GM23338 (cell line): ENCODE measurements at regions not wholly inside any gene's neighbourhood (a gene's known extent, or its start where the extent isn't known, plus 50 kb on each side); places are given as distances from the start of the nearest gene placed in this dataset.

Source experiments
- ATAC-seq: fragments of 200-7000 bp; cut with Tn5 transposase; 3 replicates; pipeline ENCODE4 v1.9.1; 2020
- DNase-seq: peaks from one replicate; pipeline ENCODE4 v3.0.0-alpha.2; 2015; ENCODE audit warnings: low spot score
- H2AFZ ChIP-seq: fragments of 200-600 bp; sonication (generic); 2 replicates; pipeline ENCODE4 v1.8.0; 2016; ENCODE audit warnings: antibody characterized with exemption, mild to moderate bottlenecking, moderate library complexity
- H3F3A ChIP-seq: fragments of 200-600 bp; sonication (generic); replicated peaks from 2 replicates; pipeline ENCODE4 v1.8.0; 2017; ENCODE audit warnings: antibody characterized with exemption, mixed run types, low read depth
- H3K27ac ChIP-seq: fragments of 200-600 bp; sonication (generic); 2 replicates; pipeline ENCODE4 v1.6.1; 2016; ENCODE audit warnings: low read depth
- H3K27me3 ChIP-seq: fragments of 200-600 bp; sonication (generic); 2 replicates; pipeline ENCODE4 v1.8.0; 2016; ENCODE audit warnings: mild to moderate bottlenecking, mixed run types, moderate library complexity; ENCODE audit not compliant: insufficient read depth
- H3K36me3 ChIP-seq: fragments of 200-600 bp; sonication (generic); 2 replicates; pipeline ENCODE4 v1.8.0; 2016; ENCODE audit warnings: mild to moderate bottlenecking; ENCODE audit not compliant: insufficient read depth
- H3K4me1 ChIP-seq: fragments of 200-600 bp; sonication (generic); 2 replicates; pipeline ENCODE4 v1.8.0; 2016; ENCODE audit warnings: mild to moderate bottlenecking, moderate library complexity; ENCODE audit not compliant: insufficient read depth
- H3K4me2 ChIP-seq: fragments of 200-600 bp; sonication (generic); 2 replicates; pipeline ENCODE4 v1.7.1; 2017; ENCODE audit warnings: mixed run types
- H3K4me3 ChIP-seq: fragments of 200-600 bp; sonication (generic); 2 replicates; pipeline ENCODE4 v1.6.1; 2016; ENCODE audit warnings: mixed run types
- H3K79me2 ChIP-seq: fragments of 200-600 bp; sonication (generic); replicated peaks from 2 replicates; pipeline ENCODE4 v1.8.0; 2017; ENCODE audit warnings: mild to moderate bottlenecking; ENCODE audit not compliant: insufficient read depth
- H3K9me2 ChIP-seq: fragments of 200-600 bp; sonication (generic); 2 replicates; pipeline ENCODE4 v1.8.0; 2017; ENCODE audit not compliant: insufficient read depth
- H4K20me1 ChIP-seq: fragments of 200-600 bp; sonication (generic); replicated peaks from 2 replicates; pipeline ENCODE4 v1.8.0; 2017; ENCODE audit warnings: mild to moderate bottlenecking; ENCODE audit not compliant: insufficient read depth
- H3K27ac Mint-ChIP-seq: 2 replicates; pipeline ENCODE4 v1.8.0; 2020; ENCODE audit warnings: inconsistent platforms, mild to moderate bottlenecking, moderate library complexity, mixed read lengths
- H3K27me3 Mint-ChIP-seq: 3 replicates; pipeline ENCODE4 v1.8.0; 2022; ENCODE audit warnings: low read depth, mild to moderate bottlenecking, moderate library complexity, mixed read lengths, inconsistent platforms; ENCODE audit not compliant: insufficient read depth, poor library complexity
- H3K36me3 Mint-ChIP-seq: 3 replicates; pipeline ENCODE4 v1.8.0; 2021; ENCODE audit warnings: low read depth, mild to moderate bottlenecking, inconsistent platforms, moderate library complexity, mixed read lengths
- H3K4me1 Mint-ChIP-seq: 3 replicates; pipeline ENCODE4 v1.8.0; 2020; ENCODE audit warnings: mild to moderate bottlenecking, inconsistent platforms, mixed read lengths
- H3K4me3 Mint-ChIP-seq: 3 replicates; pipeline ENCODE4 v1.8.0; 2021; ENCODE audit warnings: moderate library complexity, mild to moderate bottlenecking, inconsistent platforms, mixed read lengths
- H3K9me3 Mint-ChIP-seq: 3 replicates; pipeline ENCODE4 v1.8.0; 2020; ENCODE audit warnings: moderate library complexity, mild to moderate bottlenecking, inconsistent platforms, mixed read lengths
- CREB1 ChIP-seq: fragments of 250-450 bp; sonication (Bioruptor Pico); IDR thresholded peaks from 2 replicates; pipeline ENCODE4 v1.5.0; 2020; ENCODE audit warnings: low read depth, mild to moderate bottlenecking, moderate library complexity
- EZH2 ChIP-seq: fragments of 200-600 bp; sonication (generic); IDR thresholded peaks from one replicate; pipeline ENCODE4 v1.8.0; 2017; ENCODE audit warnings: antibody characterized with exemption, mild to moderate bottlenecking, low read depth; ENCODE audit not compliant: unreplicated experiment
- EZH2phosphoT487 ChIP-seq: fragments of 200-600 bp; sonication (generic); IDR thresholded peaks from one replicate; pipeline ENCODE4 v1.8.1; 2018; ENCODE audit warnings: antibody characterized with exemption; ENCODE audit not compliant: unreplicated experiment
- JUNB ChIP-seq: IDR thresholded peaks from one replicate; pipeline ENCODE4 v1.6.1; 2016; ENCODE audit warnings: antibody characterized with exemption; ENCODE audit not compliant: unreplicated experiment
- NANOG ChIP-seq: IDR thresholded peaks from 2 replicates; pipeline ENCODE4 v1.6.1; 2016; ENCODE audit warnings: antibody characterized with exemption, borderline replicate concordance
- POLR2AphosphoS5 ChIP-seq: IDR thresholded peaks from 2 replicates; pipeline ENCODE4 v1.6.1; 2016; ENCODE audit warnings: antibody characterized with exemption, low read depth
- STAT1 ChIP-seq: IDR thresholded peaks from one replicate; pipeline ENCODE4 v1.6.1; 2016; ENCODE audit warnings: antibody characterized with exemption; ENCODE audit not compliant: unreplicated experiment
- ZNF114 ChIP-seq: fragments of 250-450 bp; sonication (Bioruptor Pico); IDR thresholded peaks from 2 replicates; pipeline ENCODE4 v1.5.0; 2020; ENCODE audit warnings: mild to moderate bottlenecking, moderate library complexity
- ZNF331 ChIP-seq: fragments of 250-450 bp; sonication (Bioruptor Pico); IDR thresholded peaks from 2 replicates; pipeline ENCODE4 v1.5.0; 2020; ENCODE audit warnings: low read depth, mild to moderate bottlenecking, moderate library complexity
- TF ChIP-seq, protein P1 (sequence below): fragments of 250-450 bp; sonication (Bioruptor Pico); IDR thresholded peaks from 2 replicates; pipeline ENCODE4 v1.5.0; 2020; ENCODE audit warnings: mild to moderate bottlenecking, moderate library complexity
- TF ChIP-seq, protein P2 (sequence below): IDR thresholded peaks from one replicate; pipeline ENCODE4 v1.6.1; 2018; ENCODE audit warnings: antibody characterized with exemption; ENCODE audit not compliant: unreplicated experiment
- TF ChIP-seq, protein P3 (sequence below): IDR thresholded peaks from 2 replicates; pipeline ENCODE4 v1.6.1; 2016; ENCODE audit warnings: antibody characterized with exemption
- TF ChIP-seq, protein P4 (sequence below), 2 experiments: fragments of 200-600 bp in 1 of 2; sonication (generic) in 1 of 2; conservative IDR thresholded peaks; 2 replicates each; pipeline versions ENCODE4 v1.5.1 to v1.6.1; 2016 to 2017; ENCODE audit warnings: antibody characterized with exemption in 2 of 2, low read depth in 2 of 2, mild to moderate bottlenecking in 2 of 2, moderate library complexity in 1 of 2

DNA sequence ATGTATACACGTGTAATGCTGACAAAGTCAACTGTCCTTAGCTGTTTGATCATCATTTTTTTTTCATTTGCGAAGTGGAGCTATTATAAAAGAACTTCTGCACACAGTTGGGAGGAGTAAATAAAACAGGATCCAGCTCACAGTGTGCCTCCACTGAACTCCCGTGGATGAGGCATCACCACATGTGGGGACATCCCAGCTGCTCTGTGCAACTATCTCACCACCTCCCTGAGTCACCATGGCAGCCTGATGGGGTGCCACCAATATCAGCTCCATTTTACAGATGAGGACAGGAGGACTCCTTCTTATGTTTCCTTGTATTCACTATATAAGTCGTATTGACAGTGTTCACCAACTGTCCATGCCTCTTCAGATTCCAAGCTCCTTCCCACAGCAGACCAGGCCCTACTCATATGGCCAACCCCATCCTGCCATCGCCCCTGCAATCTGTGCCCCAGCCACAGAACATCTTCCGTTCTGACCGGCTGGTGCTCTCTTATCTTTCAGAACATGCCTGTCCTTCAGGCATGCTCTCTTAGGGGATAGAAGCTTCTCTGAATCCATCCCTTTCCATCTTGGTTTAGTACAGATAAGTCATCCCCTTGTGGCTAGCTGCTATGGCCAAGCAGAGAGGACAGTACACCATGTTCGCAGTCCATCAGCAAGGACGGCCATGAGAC, 288.1 kb downstream of the RNF144A start:
- Histone ChIP-seq H3F3A (no peaks in the 10 kb centered on the region), H3K9me2 (no peaks in the 10 kb centered on the region), H3K27ac (no peak overlapping the region), H3K4me2 (no peak overlapping the region), H2AFZ (no peak overlapping the region), H3K4me3 (no peak overlapping the region), H4K20me1 (no peaks in the 10 kb centered on the region), H3K79me2 (no peaks in the 10 kb centered on the region), H3K36me3 (no peaks in the 10 kb centered on the region), H3K27me3 (no peaks in the 10 kb centered on the region), H3K4me1 (peaks cover 14% of the 10 kb centered on the region; the same call in 1 of the 2 replicates)
- no peaks in the 10 kb centered on the region for H3K36me3 Mint-ChIP-seq
- no peaks in the 10 kb centered on the region for H3K9me3 Mint-ChIP-seq
- DNase-seq (no peak), ATAC-seq (no peak)
- no peaks in the 10 kb centered on the region for H3K27me3 Mint-ChIP-seq
- peaks cover 36% of the 10 kb centered on the region for H3K4me1 Mint-ChIP-seq
- H3K27ac Mint-ChIP-seq: no peak overlapping the region; the same call in 1 of the 2 replicates
- no peak overlapping the region for H3K4me3 Mint-ChIP-seq
- TF ChIP-seq, protein P1, sequence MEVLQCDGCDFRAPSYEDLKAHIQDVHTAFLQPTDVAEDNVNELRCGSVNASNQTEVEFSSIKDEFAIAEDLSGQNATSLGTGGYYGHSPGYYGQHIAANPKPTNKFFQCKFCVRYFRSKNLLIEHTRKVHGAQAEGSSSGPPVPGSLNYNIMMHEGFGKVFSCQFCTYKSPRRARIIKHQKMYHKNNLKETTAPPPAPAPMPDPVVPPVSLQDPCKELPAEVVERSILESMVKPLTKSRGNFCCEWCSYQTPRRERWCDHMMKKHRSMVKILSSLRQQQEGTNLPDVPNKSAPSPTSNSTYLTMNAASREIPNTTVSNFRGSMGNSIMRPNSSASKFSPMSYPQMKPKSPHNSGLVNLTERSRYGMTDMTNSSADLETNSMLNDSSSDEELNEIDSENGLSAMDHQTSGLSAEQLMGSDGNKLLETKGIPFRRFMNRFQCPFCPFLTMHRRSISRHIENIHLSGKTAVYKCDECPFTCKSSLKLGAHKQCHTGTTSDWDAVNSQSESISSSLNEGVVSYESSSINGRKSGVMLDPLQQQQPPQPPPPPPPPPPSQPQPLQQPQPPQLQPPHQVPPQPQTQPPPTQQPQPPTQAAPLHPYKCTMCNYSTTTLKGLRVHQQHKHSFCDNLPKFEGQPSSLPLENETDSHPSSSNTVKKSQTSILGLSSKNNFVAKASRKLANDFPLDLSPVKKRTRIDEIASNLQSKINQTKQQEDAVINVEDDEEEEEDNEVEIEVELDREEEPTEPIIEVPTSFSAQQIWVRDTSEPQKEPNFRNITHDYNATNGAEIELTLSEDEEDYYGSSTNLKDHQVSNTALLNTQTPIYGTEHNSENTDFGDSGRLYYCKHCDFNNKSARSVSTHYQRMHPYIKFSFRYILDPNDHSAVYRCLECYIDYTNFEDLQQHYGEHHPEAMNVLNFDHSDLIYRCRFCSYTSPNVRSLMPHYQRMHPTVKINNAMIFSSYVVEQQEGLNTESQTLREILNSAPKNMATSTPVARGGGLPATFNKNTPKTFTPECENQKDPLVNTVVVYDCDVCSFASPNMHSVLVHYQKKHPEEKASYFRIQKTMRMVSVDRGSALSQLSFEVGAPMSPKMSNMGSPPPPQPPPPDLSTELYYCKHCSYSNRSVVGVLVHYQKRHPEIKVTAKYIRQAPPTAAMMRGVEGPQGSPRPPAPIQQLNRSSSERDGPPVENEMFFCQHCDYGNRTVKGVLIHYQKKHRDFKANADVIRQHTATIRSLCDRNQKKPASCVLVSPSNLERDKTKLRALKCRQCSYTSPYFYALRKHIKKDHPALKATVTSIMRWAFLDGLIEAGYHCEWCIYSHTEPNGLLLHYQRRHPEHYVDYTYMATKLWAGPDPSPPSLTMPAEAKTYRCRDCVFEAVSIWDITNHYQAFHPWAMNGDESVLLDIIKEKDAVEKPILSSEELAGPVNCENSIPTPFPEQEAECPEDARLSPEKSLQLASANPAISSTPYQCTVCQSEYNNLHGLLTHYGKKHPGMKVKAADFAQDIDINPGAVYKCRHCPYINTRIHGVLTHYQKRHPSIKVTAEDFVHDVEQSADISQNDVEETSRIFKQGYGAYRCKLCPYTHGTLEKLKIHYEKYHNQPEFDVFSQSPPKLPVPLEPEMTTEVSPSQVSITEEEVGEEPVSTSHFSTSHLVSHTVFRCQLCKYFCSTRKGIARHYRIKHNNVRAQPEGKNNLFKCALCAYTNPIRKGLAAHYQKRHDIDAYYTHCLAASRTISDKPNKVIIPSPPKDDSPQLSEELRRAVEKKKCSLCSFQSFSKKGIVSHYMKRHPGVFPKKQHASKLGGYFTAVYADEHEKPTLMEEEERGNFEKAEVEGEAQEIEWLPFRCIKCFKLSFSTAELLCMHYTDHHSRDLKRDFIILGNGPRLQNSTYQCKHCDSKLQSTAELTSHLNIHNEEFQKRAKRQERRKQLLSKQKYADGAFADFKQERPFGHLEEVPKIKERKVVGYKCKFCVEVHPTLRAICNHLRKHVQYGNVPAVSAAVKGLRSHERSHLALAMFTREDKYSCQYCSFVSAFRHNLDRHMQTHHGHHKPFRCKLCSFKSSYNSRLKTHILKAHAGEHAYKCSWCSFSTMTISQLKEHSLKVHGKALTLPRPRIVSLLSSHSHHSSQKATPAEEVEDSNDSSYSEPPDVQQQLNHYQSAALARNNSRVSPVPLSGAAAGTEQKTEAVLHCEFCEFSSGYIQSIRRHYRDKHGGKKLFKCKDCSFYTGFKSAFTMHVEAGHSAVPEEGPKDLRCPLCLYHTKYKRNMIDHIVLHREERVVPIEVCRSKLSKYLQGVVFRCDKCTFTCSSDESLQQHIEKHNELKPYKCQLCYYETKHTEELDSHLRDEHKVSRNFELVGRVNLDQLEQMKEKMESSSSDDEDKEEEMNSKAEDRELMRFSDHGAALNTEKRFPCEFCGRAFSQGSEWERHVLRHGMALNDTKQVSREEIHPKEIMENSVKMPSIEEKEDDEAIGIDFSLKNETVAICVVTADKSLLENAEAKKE (CRISPR knock-in tag): no peak
- TF ChIP-seq EZH2phosphoT487: no peak
- TF ChIP-seq STAT1: no peak
- TF ChIP-seq, protein P2, sequence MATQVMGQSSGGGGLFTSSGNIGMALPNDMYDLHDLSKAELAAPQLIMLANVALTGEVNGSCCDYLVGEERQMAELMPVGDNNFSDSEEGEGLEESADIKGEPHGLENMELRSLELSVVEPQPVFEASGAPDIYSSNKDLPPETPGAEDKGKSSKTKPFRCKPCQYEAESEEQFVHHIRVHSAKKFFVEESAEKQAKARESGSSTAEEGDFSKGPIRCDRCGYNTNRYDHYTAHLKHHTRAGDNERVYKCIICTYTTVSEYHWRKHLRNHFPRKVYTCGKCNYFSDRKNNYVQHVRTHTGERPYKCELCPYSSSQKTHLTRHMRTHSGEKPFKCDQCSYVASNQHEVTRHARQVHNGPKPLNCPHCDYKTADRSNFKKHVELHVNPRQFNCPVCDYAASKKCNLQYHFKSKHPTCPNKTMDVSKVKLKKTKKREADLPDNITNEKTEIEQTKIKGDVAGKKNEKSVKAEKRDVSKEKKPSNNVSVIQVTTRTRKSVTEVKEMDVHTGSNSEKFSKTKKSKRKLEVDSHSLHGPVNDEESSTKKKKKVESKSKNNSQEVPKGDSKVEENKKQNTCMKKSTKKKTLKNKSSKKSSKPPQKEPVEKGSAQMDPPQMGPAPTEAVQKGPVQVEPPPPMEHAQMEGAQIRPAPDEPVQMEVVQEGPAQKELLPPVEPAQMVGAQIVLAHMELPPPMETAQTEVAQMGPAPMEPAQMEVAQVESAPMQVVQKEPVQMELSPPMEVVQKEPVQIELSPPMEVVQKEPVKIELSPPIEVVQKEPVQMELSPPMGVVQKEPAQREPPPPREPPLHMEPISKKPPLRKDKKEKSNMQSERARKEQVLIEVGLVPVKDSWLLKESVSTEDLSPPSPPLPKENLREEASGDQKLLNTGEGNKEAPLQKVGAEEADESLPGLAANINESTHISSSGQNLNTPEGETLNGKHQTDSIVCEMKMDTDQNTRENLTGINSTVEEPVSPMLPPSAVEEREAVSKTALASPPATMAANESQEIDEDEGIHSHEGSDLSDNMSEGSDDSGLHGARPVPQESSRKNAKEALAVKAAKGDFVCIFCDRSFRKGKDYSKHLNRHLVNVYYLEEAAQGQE: no peak
- no peak for TF ChIP-seq CREB1 (CRISPR knock-in tag)
- TF ChIP-seq EZH2: no peak
- TF ChIP-seq, protein P3, sequence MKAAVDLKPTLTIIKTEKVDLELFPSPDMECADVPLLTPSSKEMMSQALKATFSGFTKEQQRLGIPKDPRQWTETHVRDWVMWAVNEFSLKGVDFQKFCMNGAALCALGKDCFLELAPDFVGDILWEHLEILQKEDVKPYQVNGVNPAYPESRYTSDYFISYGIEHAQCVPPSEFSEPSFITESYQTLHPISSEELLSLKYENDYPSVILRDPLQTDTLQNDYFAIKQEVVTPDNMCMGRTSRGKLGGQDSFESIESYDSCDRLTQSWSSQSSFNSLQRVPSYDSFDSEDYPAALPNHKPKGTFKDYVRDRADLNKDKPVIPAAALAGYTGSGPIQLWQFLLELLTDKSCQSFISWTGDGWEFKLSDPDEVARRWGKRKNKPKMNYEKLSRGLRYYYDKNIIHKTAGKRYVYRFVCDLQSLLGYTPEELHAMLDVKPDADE: no peak
- no peak for TF ChIP-seq POLR2AphosphoS5
- no peak for TF ChIP-seq ZNF114 (CRISPR knock-in tag)
- TF ChIP-seq JUNB: no peak
- TF ChIP-seq, protein P4, sequence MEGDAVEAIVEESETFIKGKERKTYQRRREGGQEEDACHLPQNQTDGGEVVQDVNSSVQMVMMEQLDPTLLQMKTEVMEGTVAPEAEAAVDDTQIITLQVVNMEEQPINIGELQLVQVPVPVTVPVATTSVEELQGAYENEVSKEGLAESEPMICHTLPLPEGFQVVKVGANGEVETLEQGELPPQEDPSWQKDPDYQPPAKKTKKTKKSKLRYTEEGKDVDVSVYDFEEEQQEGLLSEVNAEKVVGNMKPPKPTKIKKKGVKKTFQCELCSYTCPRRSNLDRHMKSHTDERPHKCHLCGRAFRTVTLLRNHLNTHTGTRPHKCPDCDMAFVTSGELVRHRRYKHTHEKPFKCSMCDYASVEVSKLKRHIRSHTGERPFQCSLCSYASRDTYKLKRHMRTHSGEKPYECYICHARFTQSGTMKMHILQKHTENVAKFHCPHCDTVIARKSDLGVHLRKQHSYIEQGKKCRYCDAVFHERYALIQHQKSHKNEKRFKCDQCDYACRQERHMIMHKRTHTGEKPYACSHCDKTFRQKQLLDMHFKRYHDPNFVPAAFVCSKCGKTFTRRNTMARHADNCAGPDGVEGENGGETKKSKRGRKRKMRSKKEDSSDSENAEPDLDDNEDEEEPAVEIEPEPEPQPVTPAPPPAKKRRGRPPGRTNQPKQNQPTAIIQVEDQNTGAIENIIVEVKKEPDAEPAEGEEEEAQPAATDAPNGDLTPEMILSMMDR (conservative IDR thresholded peaks at IDR 0.05; ENCODE audit: low read depth in 2 of 2): no peak
- no peak for TF ChIP-seq ZNF331 (CRISPR knock-in tag)
- TF ChIP-seq NANOG: no peak
